ENCODE measurements at regions not wholly inside any gene's neighbourhood (a gene's known extent, or its start where the extent isn't known, plus 50 kb on each side); places are given as distances from the start of the nearest gene placed in this dataset.

DNA sequence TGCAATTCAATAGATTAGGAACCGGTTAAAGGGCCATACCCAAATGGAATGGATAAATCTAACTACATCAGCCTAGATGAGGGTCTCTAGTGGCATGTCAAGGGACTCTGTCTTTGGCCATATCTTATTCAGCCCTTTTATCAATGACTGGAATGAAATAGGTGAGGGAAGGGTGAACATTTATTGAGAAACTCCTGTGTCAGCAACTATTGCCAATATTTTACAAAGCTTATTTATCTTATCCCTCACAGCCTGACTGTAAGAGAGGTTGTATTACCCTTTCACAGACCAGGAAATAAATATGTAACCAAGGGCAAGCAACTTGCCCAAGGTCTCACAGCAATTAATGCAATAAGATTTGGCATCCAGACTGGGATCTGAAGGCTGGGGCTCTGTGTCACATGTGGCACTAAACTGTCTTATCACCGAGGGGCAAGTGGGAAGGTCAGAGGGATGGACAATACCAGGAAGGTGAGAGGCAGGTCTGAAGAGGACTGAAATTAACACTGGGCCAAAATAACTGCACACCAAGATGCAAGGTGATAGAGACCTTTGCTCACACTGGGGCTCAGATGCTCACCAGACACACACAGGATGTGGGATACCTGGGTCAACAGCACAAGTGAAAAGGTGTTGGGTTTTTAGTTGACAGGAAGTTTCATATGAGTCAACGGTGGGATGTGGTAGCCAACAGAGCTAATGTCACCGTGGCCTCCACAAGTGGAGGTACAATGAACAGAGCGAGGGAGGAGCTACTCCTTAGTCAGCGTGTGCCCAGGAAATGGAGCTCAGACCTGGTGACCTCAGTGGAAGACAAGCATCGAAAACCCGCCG, 261.3 kb downstream of the RPLP1 start:
- no peak for DNase-seq (ENCODE audit: low read depth)

DNA sequence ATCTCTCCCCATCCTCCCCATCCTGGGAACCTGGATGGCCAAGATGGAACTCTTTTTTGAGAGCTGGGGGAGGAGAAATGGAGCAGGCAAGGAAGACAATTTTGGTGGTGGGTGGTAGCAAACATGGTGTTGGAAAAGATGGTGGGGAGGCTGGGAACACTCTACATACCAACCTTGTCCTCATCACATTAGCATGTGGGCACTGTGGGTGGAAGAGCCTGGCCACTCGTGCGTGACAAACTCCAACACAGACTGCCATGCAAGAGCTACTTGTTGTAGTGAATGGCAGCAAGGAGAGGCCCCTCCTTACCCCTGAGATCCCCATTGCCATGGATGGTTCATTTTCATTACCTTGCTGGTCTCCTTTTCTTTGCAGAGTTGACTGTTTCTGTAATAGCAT, 262.6 kb downstream of the RPLP1 start:
- no peak for DNase-seq (ENCODE audit: low read depth)

DNA sequence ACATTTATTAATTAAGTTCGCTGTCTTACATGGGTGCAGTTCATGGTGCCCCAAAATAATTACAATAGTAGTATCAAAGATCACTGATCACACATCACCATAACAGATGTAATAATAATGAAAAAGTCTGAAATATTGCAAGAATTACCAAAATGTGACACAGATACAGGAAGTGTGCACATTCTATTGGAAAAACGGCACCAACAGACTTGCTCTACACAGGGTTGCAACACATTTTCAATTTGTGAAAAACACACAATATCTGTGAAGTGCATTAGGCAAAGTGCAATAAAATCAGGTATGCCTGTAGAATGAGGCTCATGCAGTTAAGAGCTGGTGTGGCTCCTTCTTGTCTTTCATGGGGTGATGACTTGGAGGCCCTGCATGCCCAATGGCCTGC, 265.8 kb downstream of the RPLP1 start:
- no peak for DNase-seq (ENCODE audit: low read depth)

GRCh38 chr15:69718916-69719315, 266.3 kb downstream of the RPLP1 start:
- DNase-seq (ENCODE audit: low read depth), result no peak

GRCh38 chr15:69719527-69720240, 267.1 kb downstream of the RPLP1 start:
- no peak for DNase-seq (ENCODE audit: low read depth)

- no peak for DNase-seq (ENCODE audit: low read depth)
Measured at GRCh38 chr15:69720536-69720935, 267.9 kb downstream of the RPLP1 start.

DNA sequence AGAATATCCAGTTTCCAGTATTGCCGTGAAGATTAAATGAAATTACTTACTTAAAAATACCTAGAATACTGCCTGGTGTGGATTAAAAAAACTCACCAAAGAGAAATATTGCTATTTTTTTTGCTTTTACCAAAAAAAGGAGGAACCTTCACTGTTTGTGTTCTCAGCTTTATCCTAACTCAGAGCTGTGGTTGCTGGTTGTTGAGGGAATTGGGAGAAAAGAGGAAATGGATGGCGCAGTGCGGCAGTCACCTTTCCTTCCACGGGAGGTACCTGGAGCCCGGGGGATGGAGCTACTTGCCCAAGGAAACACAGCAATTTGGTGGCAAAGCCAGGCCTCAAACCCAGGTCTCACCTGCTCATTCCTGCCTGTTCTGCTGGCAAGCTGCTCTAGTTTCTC, 270.3 kb downstream of the RPLP1 start:
- no peak for DNase-seq (ENCODE audit: low read depth)

DNA sequence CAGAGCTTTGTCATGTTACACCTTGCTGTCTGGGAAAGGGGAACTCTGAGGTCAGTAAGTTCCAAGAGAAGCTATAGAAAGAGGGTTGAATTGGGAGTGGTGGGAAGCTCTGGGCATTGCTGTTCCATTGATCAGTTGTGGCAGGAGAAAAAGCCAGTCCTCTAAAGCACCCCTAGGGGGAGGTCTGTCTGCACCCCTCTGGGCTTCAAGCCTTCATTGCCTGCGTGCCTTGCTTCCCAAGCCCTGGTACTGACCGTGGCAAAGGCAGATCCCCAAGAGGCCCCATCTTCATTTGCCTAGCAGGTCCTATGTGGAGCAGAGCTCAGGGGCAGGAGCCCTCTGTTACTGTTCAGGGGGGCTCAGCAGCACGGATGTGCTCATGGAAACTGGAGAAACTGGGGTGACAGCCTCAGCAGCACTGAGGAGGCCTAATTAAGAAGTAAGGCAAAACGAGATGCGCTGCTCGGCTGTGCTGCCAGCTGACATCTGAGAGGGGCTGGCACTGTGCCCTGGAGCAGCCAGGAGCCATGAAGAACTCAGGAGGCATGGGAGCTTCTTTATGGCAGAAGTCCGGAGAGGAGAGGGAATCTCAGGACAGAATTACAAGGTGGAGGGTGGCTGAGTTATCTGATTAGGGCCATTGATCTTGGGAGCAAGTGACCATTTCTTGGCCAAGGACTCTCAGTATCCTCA, 270.9 kb downstream of the RPLP1 start:
- DNase-seq (ENCODE audit: low read depth), result no peak

GRCh38 chr15:69724333-69724732, 271.7 kb downstream of the RPLP1 start:
- DNase-seq (ENCODE audit: low read depth), result no peak

DNA sequence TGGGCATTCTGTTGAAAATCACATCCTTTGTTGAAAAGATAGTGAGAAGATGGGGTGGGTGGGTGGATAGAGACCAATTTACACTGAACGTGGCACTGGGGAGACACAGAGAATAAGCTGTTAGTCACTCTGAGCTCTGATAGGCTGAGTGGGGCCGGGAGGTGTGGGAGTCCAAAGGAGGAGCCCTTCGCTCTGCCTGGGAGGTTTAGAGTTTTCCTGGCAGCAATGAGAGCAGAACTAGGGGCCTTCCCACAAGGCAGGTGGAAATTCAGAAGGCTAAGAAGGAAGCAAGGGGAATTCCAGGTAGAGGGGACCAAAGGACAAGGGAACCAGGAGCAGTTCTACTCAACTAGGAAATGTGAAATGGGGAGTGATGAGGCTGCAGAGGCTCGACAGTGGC, 272.7 kb downstream of the RPLP1 start:
- no peak for DNase-seq (ENCODE audit: low read depth)

GRCh38 chr15:69725957-69726356, 273.3 kb downstream of the RPLP1 start:
- no peak for DNase-seq (ENCODE audit: low read depth)

- no peak for DNase-seq (ENCODE audit: low read depth)
Measured at GRCh38 chr15:69727121-69727924, 274.7 kb downstream of the RPLP1 start.

DNA sequence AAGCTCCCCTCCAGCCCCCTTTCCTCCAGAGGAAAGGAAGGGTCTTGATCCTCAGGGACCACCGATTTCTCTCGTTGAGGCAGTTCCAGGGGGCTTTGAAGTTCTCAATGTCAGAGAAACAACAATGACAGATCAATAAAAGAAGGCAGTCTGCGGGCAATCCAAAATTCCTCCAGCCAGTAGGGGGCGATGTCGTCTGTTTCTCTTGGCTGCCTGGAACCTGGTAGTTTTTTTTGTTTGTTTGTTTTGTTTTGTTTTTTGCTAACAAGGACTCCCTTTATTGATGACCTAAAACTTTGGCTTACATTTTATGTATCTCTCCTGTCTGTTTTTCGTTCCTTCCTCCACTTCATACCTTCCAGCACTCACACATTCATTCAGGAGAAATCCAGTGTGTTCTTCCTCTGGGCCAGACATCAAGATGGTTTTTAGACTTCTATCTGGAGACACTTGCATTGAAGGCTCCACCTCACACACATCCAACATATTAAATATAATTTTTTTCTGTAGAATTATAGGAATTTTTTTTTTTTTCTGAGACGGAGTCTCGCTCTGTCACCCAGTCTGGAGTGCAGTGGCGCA, 276.6 kb downstream of the RPLP1 start:
- DNase-seq (ENCODE audit: low read depth), result peak; percentile 23

- DNase-seq (ENCODE audit: low read depth), result no peak
Measured at GRCh38 chr15:69730281-69731080, 277.9 kb downstream of the RPLP1 start.

DNA sequence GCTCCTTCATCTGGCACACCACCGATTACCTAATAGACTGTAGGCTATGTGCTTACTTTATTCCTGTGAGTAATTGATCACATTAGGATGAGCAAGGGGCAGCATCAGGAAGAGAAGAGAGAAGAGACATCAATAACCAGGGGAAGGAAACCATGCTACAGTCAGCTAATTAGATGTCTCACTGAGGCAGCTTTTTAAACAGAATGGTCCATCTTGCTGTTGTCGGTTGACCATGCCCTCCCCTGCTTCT, 278.4 kb downstream of the RPLP1 start:
- DNase-seq (ENCODE audit: low read depth), result no peak

DNA sequence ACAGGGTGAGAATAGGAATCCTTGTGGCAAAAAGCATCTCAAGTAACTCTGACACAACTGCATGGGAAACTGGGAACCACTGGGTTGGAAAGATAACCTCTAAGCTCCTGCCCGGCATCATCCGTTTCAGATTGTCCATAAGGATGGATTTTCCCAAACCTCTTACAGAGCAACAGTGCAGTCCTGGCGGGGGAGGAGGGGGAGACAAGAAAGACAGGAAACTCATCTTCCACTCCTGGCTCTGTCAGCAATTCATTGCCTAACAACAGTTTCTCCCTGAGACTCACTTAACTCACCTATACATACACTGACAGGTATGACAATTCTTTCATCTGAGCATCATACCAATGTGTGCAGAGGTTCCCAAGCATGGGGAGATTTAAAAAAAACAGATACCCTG, 279.0 kb downstream of the RPLP1 start:
- no peak for DNase-seq (ENCODE audit: low read depth)

GRCh38 chr15:69732133-69732532, 279.5 kb downstream of the RPLP1 start:
- DNase-seq (ENCODE audit: low read depth), result no peak

DNA sequence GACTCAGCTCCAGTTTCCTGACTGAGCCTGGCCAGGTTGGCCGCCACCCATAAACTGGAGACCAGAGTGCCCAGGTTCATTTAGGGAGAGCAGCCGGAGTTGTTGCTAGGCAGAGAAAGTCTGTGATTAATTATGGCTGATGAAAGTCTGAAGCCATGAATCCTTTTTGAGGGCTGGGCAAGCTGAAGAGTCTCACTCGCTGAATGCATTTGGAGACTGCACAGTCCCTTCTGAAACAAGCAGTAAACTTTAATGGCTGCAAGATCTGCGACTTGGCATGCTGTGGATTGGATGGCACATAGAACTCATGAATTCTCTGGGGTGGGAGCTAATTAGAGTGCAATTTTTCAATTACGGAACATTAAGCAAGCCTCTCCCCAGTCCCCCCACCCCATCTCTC, 282.1 kb downstream of the RPLP1 start:
- DNase-seq (ENCODE audit: low read depth), result no peak

- DNase-seq (ENCODE audit: low read depth), result peak; percentile 69
Measured at GRCh38 chr15:69735121-69735520, 282.5 kb downstream of the RPLP1 start.

DNA sequence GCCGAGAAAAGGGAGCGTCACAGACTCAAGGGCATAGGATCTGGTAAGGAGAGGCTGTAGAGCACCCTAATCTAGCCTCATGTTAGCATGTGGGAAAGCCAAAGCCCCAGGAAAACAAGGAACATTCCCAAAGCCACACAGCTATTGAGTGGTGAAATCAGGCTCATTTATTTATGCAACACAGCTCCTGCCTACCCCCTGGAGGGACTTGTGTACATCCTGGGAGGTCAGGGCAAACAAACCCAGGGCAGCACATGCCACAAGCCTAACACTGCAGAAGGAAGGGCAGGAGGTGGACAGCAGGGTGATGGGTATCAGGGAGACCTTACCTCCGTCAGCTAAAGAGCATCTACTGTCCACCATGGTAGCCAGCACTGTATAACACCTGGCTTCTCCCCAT, 283.5 kb downstream of the RPLP1 start:
- DNase-seq (ENCODE audit: low read depth), result no peak

- no peak for DNase-seq (ENCODE audit: low read depth)
Measured at GRCh38 chr15:69737916-69738315, 285.3 kb downstream of the RPLP1 start.
